Skeletal muscle satellite cell (primary cell): ENCODE measurements at regions not wholly inside any gene's neighbourhood (a gene's known extent, or its start where the extent isn't known, plus 50 kb on each side); places are given as distances from the start of the nearest gene placed in this dataset.
"Not testable (repeated sequence)": the region's sequence is repeated elsewhere in the genome, so short reads cannot be mapped to it uniquely, and the experiment has no call there.

Experiments used
- H3K27me3 ChIP-seq: 2 replicates; pipeline ENCODE4 v1.7.0; 2013; ENCODE audit warnings: low read length; ENCODE audit not compliant: control insufficient read depth, insufficient read depth
- H3K36me3 ChIP-seq: 2 replicates; pipeline ENCODE4 v1.7.0; 2013; ENCODE audit warnings: mild to moderate bottlenecking, control low read depth, low read length; ENCODE audit not compliant: insufficient read depth
- H3K4me1 ChIP-seq: 2 replicates; pipeline ENCODE4 v1.7.0; 2013; ENCODE audit warnings: low read length; ENCODE audit not compliant: control insufficient read depth, insufficient read depth
- H3K4me2 ChIP-seq: 2 replicates; pipeline ENCODE4 v1.7.0; 2013; ENCODE audit warnings: mild to moderate bottlenecking, low read length
- H3K4me3 ChIP-seq: 2 replicates; pipeline ENCODE4 v1.7.0; 2013; ENCODE audit warnings: low read length
- H3K9ac ChIP-seq: 2 replicates; pipeline ENCODE4 v1.7.0; 2013; ENCODE audit warnings: mild to moderate bottlenecking, low read depth, low read length, moderate library complexity
- H3K9me3 ChIP-seq: replicated peaks from 2 replicates; pipeline ENCODE4 v1.7.0; 2013; ENCODE audit warnings: mild to moderate bottlenecking, control low read depth, low read length

- Histone ChIP-seq H3K9ac (no peak overlapping the region), H3K4me3 (no peak overlapping the region), H3K4me2 (no peak overlapping the region), H3K36me3 (no peaks in the 10 kb centered on the region), H3K9me3 (no peaks in the 10 kb centered on the region), H3K27me3 (no peaks in the 10 kb centered on the region), H3K4me1 (no peaks in the 10 kb centered on the region)
Measured at GRCh38 chr2:35614640-35615039, 740.9 kb upstream of the CRIM1 start.

GRCh38 chr2:35606394-35606793, 749.2 kb upstream of the CRIM1 start:
- Histone ChIP-seq H3K9ac (no peak overlapping the region), H3K4me2 (no peak overlapping the region), H3K27me3 (no peaks in the 10 kb centered on the region), H3K4me3 (no peak overlapping the region), H3K9me3 (no peaks in the 10 kb centered on the region), H3K4me1 (no peaks in the 10 kb centered on the region), H3K36me3 (no peaks in the 10 kb centered on the region)

- Histone ChIP-seq H3K9me3 (no peaks in the 10 kb centered on the region), H3K4me2 (no peak overlapping the region), H3K36me3 (no peaks in the 10 kb centered on the region), H3K27me3 (no peaks in the 10 kb centered on the region), H3K4me3 (no peak overlapping the region), H3K9ac (no peak overlapping the region), H3K4me1 (no peaks in the 10 kb centered on the region)
Measured at GRCh38 chr2:35598310-35598709, 757.3 kb upstream of the CRIM1 start.

- H3K4me3 ChIP-seq, result no peak overlapping the region
- H3K9ac ChIP-seq, result no peak overlapping the region
- H3K36me3 ChIP-seq, result no peaks in the 10 kb centered on the region
Measured at GRCh38 chr2:35591886-35592285, 763.7 kb upstream of the CRIM1 start.

GRCh38 chr2:35585972-35586371, 769.6 kb upstream of the CRIM1 start:
- no peaks in the 10 kb centered on the region for H3K4me1 ChIP-seq
- no peaks in the 10 kb centered on the region for H3K9me3 ChIP-seq
- H3K4me2 ChIP-seq, result no peak overlapping the region
- H3K27me3 ChIP-seq, result no peaks in the 10 kb centered on the region
- no peaks in the 10 kb centered on the region for H3K36me3 ChIP-seq
- H3K4me3 ChIP-seq, result no peak overlapping the region
- H3K9ac ChIP-seq, result no peak overlapping the region

More at GRCh38 chr2:35591886-35592285, 763.7 kb upstream of the CRIM1 start:
- no peaks in the 10 kb centered on the region for H3K4me1 ChIP-seq
- H3K9me3 ChIP-seq, result no peaks in the 10 kb centered on the region
- H3K4me2 ChIP-seq, result no peak overlapping the region
- no peaks in the 10 kb centered on the region for H3K27me3 ChIP-seq

GRCh38 chr2:35582637-35583036, 772.9 kb upstream of the CRIM1 start:
- Histone ChIP-seq H3K9me3 (no peaks in the 10 kb centered on the region), H3K4me2 (no peak overlapping the region), H3K4me3 (no peak overlapping the region), H3K36me3 (no peaks in the 10 kb centered on the region), H3K9ac (no peak overlapping the region), H3K4me1 (no peaks in the 10 kb centered on the region), H3K27me3 (no peaks in the 10 kb centered on the region)

- no peak overlapping the region for H3K4me2 ChIP-seq
- H3K4me3 ChIP-seq, result no peak overlapping the region
- H3K9ac ChIP-seq, result no peak overlapping the region
- no peaks in the 10 kb centered on the region for H3K27me3 ChIP-seq
- no peaks in the 10 kb centered on the region for H3K36me3 ChIP-seq
- H3K9me3 ChIP-seq, result no peaks in the 10 kb centered on the region
- no peaks in the 10 kb centered on the region for H3K4me1 ChIP-seq
Measured at GRCh38 chr2:35580956-35581355, 774.6 kb upstream of the CRIM1 start.

- H3K4me2 ChIP-seq, H3K4me1 ChIP-seq, H3K9ac ChIP-seq, H3K4me3 ChIP-seq, H3K9me3 ChIP-seq, H3K36me3 ChIP-seq, H3K27me3 ChIP-seq: not testable (repeated sequence)
Measured at GRCh38 chr2:35568574-35568973, 787.0 kb upstream of the CRIM1 start.

GRCh38 chr2:35562488-35562887, 793.1 kb upstream of the CRIM1 start:
- Histone ChIP-seq H3K9ac (no peak overlapping the region), H3K9me3 (no peaks in the 10 kb centered on the region), H3K4me1 (no peaks in the 10 kb centered on the region), H3K36me3 (no peaks in the 10 kb centered on the region), H3K27me3 (no peaks in the 10 kb centered on the region), H3K4me2 (no peak overlapping the region), H3K4me3 (no peak overlapping the region)

- Histone ChIP-seq H3K4me2 (no peak overlapping the region), H3K27me3 (no peaks in the 10 kb centered on the region), H3K9ac (no peak overlapping the region), H3K4me1 (no peaks in the 10 kb centered on the region), H3K36me3 (no peaks in the 10 kb centered on the region), H3K9me3 (peaks cover 4% of the 10 kb centered on the region), H3K4me3 (no peak overlapping the region)
Measured at GRCh38 chr2:35548171-35548570, 807.4 kb upstream of the CRIM1 start.

GRCh38 chr2:35545301-35545700, 810.3 kb upstream of the CRIM1 start:
- H3K4me1 ChIP-seq, result no peaks in the 10 kb centered on the region
- no peak overlapping the region for H3K9ac ChIP-seq
- H3K27me3 ChIP-seq, result no peaks in the 10 kb centered on the region
- no peak overlapping the region for H3K4me2 ChIP-seq
- H3K36me3 ChIP-seq, result no peaks in the 10 kb centered on the region
- no peaks in the 10 kb centered on the region for H3K9me3 ChIP-seq
- H3K4me3 ChIP-seq, result no peak overlapping the region

- Histone ChIP-seq H3K9ac (no peak overlapping the region), H3K27me3 (no peaks in the 10 kb centered on the region), H3K4me3 (no peak overlapping the region), H3K36me3 (no peaks in the 10 kb centered on the region), H3K4me2 (no peak overlapping the region), H3K4me1 (no peaks in the 10 kb centered on the region), H3K9me3 (no peaks in the 10 kb centered on the region)
Measured at GRCh38 chr2:35538796-35539195, 816.8 kb upstream of the CRIM1 start.
